GM12873 (cell line): ENCODE measurements at regions not wholly inside any gene's neighbourhood (a gene's known extent, or its start where the extent isn't known, plus 50 kb on each side); places are given as distances from the start of the nearest gene placed in this dataset.
A peak's percentile ranks its signal among the peaks of the same experiment; 100 is the strongest.

Source experiments
- TF ChIP-seq, protein P1 (sequence below): IDR thresholded peaks from 2 replicates; pipeline ENCODE4 v1.5.1; 2012; ENCODE audit warnings: low read depth, mild to moderate bottlenecking, moderate library complexity, low read length, control low read depth; ENCODE audit not compliant: insufficient read depth; ENCODE audit errors: missing control alignments

DNA sequence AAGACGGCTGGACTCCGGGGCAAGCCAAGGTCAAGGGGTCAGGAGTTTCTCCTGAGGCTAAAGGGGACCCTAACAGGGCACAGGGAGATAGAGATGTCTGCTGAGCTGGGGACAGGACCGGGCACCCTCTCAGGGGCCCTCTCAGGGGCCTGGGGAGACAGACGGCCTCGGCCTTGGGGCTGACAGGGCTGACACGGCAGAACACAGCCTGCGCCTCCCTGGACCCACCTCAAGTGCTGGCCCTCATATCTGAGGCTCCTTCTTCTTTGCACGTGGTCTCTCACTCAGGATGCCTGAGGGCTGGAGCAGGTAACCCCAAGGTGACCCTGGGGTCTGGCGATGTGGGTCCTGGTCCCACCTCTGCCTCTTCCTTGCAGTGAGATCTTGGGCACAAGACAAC, 186.9 kb upstream of the TNRC6C start:
- TF ChIP-seq, protein P1, sequence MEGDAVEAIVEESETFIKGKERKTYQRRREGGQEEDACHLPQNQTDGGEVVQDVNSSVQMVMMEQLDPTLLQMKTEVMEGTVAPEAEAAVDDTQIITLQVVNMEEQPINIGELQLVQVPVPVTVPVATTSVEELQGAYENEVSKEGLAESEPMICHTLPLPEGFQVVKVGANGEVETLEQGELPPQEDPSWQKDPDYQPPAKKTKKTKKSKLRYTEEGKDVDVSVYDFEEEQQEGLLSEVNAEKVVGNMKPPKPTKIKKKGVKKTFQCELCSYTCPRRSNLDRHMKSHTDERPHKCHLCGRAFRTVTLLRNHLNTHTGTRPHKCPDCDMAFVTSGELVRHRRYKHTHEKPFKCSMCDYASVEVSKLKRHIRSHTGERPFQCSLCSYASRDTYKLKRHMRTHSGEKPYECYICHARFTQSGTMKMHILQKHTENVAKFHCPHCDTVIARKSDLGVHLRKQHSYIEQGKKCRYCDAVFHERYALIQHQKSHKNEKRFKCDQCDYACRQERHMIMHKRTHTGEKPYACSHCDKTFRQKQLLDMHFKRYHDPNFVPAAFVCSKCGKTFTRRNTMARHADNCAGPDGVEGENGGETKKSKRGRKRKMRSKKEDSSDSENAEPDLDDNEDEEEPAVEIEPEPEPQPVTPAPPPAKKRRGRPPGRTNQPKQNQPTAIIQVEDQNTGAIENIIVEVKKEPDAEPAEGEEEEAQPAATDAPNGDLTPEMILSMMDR: no peak

DNA sequence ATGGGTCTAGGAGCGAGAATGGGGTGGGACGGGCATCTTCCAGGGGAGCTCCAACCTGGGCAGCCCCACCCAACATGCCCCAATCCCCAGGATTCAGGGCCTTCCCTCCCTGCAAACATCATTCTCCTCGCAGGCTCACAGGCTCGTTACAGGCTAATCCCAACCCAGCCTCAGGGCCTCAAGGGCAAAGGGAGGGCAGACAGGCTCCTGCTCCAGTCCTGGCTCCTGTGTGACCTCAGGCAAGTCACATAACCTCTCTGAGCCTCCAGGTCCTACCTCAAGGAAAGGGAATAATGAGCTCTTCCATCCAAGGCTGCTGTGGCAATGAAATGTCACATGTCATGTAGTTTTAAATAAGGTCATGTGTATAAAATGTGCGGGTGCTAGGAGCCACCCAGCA, 186.5 kb upstream of the TNRC6C start:
- TF ChIP-seq, protein P1: no peak

DNA sequence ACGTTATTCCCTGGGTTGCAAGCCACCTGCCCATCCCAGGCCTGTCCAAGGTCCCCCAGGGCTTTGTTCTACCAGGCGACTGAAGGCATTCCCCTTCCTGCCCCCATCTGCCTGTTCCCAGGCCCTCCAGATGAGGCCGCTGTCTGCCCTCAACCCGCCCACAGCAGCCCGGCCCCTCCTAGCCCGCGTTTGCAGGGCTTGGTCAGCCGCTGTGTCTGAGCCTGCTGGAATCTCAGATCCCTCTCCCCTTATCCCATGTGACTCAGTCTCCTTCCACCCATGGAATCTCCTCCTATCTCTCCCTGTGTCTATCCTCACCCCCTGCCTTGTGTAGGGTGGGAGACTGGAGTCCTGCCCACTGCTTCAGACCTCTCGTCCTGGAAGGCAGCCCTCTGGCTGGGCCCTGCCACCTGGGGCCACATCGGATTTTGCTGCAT, 186.0 kb upstream of the TNRC6C start:
- TF ChIP-seq, protein P1: peak; percentile 86

DNA sequence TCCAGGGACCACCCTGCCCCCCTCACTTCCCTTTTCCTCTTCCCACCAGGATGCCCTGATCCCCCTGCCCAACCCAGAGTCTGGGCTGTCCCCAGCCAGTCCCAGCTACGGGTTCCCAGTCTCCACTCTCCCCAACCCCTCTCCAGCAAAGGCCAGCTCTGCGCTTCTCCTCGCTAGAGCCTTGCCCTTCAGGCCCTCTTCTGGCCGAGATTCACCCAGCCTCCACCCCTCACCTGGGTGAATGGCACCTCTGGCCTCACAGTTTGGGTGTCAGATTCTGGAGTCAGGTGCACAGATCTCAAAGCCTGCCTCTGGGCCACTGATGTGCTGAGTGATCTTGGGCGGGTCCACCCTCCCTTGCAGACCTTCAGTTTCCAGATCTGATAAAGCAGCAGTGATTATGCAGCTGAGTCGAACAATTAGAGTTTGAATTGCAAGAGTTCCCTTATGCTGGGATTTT, 185.6 kb upstream of the TNRC6C start:
- TF ChIP-seq, protein P1: no peak

DNA sequence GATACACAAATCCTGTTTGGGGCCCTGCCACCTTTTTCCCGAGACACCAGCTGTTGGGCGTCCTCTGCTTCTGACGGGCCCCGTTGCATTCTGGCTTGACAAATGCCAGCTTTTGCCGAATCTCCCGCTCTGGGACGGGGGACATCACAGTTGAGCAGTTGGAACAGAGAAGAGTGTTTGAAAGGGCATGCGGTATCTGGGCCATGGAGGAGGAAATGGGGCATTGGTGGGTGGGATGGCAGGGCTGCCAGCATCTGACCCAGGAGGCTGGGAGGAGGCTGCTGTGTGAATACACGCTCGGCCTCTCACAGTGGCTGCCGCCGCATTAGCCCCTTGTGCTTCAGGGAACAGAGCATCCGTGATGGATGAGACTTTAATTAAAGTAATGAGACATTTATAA, 184.3 kb upstream of the TNRC6C start:
- TF ChIP-seq, protein P1: no peak

DNA sequence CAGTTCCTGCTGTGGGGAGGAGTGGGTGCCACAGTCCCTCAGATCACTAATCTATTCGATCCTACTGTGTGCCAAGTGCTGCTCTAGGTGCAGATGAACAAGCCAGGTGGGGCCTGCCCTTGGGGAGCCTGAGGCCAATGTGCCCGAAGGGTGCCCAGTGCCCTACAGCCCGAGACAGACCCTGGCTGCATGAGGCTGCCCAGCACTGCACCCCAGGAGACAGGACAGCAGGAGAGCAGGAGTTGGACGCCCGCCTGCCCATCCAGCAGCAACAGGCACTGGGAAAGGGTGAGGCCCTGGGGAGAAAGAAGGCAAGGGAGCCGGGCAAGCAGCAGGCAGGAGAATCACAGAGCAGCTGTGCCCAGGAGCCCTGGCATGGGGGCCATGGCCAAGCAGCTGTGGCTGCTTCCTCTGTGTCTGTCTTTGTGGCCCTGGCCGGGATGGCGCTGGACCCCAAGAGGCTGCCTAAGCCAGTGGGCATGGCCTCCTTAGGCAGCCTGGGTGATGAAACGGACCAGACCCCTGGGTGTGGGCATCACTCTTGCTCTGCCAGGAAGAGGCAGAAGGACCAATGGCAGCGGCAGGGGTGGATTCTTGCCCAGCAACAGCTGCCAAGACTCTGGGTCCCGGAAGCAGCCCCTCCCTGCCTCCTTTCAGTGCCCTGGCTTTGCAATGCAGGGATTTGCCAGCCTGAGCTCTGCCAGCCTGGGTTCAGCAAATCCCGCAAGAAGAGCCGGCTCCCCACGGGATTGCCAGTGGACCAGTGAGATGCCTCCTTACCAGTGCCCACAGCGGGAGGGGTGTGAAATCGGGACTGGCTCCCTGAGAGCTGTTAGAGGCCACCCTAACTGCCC, 179.6 kb upstream of the TNRC6C start:
- TF ChIP-seq, protein P1: no peak

DNA sequence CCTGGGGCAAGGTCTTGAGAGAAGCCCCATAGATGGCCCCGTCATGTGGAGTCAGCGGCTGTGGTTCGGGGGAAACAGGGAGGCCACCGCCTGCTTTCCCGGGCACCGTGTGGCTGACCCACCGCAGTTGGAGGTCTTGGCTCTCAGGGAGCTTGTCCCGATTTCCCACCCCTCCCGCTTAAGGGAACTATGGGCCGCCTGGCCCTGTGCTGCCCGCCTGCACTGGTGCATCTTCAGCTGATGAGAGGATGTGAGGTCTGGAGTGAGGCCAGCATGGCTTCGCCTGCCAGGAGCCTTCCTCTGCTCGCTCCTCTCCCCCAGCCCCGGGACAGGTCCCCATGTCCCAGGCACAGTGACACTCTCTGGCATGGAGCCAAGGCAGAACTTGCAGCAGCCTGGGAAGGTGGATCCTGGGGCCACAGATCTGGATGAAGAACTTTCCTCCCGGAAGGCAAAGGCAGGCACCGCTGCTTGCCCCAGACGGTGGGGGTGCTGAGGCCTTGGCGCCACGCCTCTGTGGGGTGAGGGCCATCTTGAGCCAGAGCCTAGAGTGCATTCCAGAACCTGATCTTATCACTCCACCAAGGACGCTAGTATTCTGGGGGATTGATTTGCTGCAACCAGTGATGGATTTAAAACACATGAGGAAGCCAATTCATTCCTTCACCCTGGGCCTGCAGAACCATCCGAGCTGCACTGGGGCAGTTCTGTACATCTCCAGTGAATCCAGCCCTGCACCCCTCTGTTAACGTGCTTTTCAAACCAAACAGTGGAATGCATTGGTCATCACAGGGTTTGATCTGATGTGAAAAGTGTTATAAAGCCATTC, 178.6 kb upstream of the TNRC6C start:
- TF ChIP-seq, protein P1: no peak
